ENCODE measurements at regions not wholly inside any gene's neighbourhood (a gene's known extent, or its start where the extent isn't known, plus 50 kb on each side); places are given as distances from the start of the nearest gene placed in this dataset.
A peak's percentile ranks its signal among the peaks of the same experiment; 100 is the strongest.

- H3K4me1 Mint-ChIP-seq: no peaks in the 10 kb centered on the region
- ATAC-seq (no peak), DNase-seq (no peak)
- POLR2A ChIA-PET: no interaction called here
- H3K27me3 Mint-ChIP-seq: peaks cover 13 to 32% (median 25%) of the 10 kb centered on the region in 5 donors
- no peak overlapping the region for H3K27ac Mint-ChIP-seq
- H3K4me3 Mint-ChIP-seq: no peak overlapping the region
- peaks cover 0 to 9% (median 0%) of the 10 kb centered on the region in 3 donors for H3K36me3 Mint-ChIP-seq
- H3K9me3 Mint-ChIP-seq: peaks cover 0 to 11% (median 4%) of the 10 kb centered on the region in 9 donors
Measured at GRCh38 chr22:27144321-27144720, 486.9 kb downstream of the MIAT start.

DNA sequence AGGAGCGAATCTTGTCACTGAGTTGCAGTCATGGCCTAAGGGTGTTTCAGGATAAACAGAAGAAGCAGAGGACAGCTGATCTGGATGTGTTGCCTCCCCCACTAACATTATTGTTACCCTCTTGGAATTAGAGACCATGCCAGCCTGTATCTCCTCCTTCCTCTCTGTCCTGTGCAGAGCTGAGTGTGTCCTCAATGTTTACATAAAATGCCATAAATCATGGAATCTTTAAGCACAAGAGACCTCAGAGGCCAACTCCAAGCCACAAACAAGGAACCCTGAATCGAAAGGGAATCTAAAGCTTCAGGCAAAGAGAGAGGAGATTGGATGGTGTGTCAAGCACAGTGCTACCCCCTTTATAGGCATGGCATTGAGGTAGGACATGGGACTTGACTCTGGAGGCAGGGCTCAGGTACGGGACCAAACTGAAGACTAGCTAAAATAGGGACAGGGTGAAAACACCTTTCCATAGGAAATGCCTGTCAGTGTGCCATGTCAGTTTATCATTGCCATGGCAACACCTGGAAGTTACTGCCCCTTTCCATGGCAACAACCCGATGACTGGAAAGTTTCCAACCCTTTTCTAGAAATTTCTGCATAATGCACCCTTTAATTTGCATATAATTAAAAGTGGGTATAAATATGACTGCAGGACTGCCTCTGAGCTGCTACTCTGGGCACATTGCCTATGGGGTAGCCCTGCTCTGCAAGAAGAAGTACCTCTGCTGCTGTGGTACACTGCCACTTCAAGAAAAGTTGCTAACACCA, 489.7 kb downstream of the MIAT start:
- Mint-ChIP-seq H3K9me3 (peaks cover 0 to 16% (median 4%) of the 10 kb centered on the region in 9 donors), H3K27ac (no peak overlapping the region), H3K4me1 (peaks cover 6 to 10% (median 8%) of the 10 kb centered on the region in 4 donors), H3K36me3 (peaks cover 0 to 10% (median 0%) of the 10 kb centered on the region in 3 donors), H3K4me3 (no peak overlapping the region), H3K27me3 (peaks cover 24 to 49% (median 45%) of the 10 kb centered on the region in 5 donors)
- DNase-seq: no peak
- no peak for ATAC-seq
- POLR2A ChIA-PET: no interaction called here

GRCh38 chr22:27148055-27148454, 490.7 kb downstream of the MIAT start:
- POLR2A ChIA-PET: no interaction called here
- no peak for DNase-seq
- ATAC-seq: no peak
- no peak overlapping the region for H3K4me3 Mint-ChIP-seq
- peaks cover 0 to 23% (median 9%) of the 10 kb centered on the region in 9 donors for H3K9me3 Mint-ChIP-seq
- H3K4me1 Mint-ChIP-seq: peaks cover 6 to 10% (median 8%) of the 10 kb centered on the region in 4 donors
- peaks cover 0 to 17% (median 0%) of the 10 kb centered on the region in 3 donors for H3K36me3 Mint-ChIP-seq
- H3K27me3 Mint-ChIP-seq: peaks cover 26 to 54% (median 50%) of the 10 kb centered on the region in 5 donors
- no peak overlapping the region for H3K27ac Mint-ChIP-seq

GRCh38 chr22:27148886-27149470, 491.6 kb downstream of the MIAT start:
- H3K4me1 Mint-ChIP-seq: peaks cover 6 to 10% (median 8%) of the 10 kb centered on the region in 4 donors
- ATAC-seq (no peak), DNase-seq (no peak)
- H3K27ac Mint-ChIP-seq: no peak overlapping the region
- no peak overlapping the region for H3K4me3 Mint-ChIP-seq
- peaks cover 30 to 58% (median 55%) of the 10 kb centered on the region in 5 donors for H3K27me3 Mint-ChIP-seq
- peaks cover 0 to 24% (median 0%) of the 10 kb centered on the region in 3 donors for H3K36me3 Mint-ChIP-seq
- H3K9me3 Mint-ChIP-seq: peaks cover 0 to 31% (median 11%) of the 10 kb centered on the region in 9 donors
- POLR2A ChIA-PET: no interaction called here

GRCh38 chr22:27149921-27150543, 492.6 kb downstream of the MIAT start:
- H3K4me1 Mint-ChIP-seq: peaks cover 6 to 10% (median 8%) of the 10 kb centered on the region in 4 donors
- no peak for ATAC-seq
- H3K27me3 Mint-ChIP-seq: peaks cover 27 to 56% (median 54%) of the 10 kb centered on the region in 5 donors
- H3K9me3 Mint-ChIP-seq: peaks cover 0 to 31% (median 11%) of the 10 kb centered on the region in 9 donors
- H3K4me3 Mint-ChIP-seq: peak overlapping the region in 3 of 10 donors; percentile 1 to 44 (median 32)
- DNase-seq: no peak
- H3K27ac Mint-ChIP-seq: no peak overlapping the region
- POLR2A ChIA-PET: no interaction called here
- H3K36me3 Mint-ChIP-seq: peaks cover 0 to 24% (median 0%) of the 10 kb centered on the region in 3 donors

DNA sequence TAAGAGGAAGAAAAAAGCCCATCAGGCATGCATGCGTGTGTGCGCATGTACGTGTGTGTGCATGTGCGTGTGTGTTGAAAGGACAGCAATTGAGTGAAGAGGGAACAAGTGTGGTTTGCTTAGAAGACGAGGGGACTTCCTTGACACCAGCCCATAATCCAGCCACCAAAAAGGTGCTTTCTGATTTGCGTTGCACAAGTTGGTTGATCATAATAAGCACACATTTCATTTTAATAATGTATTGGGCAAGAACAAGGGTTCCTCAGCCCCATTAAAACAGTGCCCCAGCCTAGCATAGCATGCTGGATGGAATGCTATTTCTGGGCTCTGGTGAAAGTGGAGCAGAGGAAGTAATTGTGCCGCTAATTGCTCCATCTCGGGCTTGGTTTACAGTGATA, 493.2 kb downstream of the MIAT start:
- H3K4me3 Mint-ChIP-seq: peak overlapping the region in 3 of 10 donors; percentile 1 to 44 (median 32)

DNA sequence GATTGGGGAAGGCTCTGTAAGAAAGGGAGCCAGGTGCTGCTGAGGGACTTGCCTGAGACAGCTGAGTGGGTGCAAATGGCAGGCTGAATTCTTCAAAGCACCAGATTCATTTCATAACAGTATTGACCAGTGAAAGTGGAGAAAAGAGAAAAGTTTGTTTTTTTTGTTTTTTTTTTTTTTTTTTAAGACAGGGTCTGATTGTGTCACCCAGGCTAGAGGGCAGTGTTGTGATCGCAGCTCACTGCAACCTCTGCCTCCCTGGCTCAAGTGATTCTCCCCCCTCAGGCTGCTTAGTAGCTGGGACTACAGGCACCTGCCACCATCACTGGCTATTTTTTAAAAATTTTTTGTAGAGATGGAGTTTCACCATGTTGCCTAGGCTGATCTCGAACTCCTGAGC, 494.0 kb downstream of the MIAT start:
- Mint-ChIP-seq H3K27ac (no peak overlapping the region), H3K9me3 (peaks cover 0 to 31% (median 11%) of the 10 kb centered on the region in 9 donors), H3K27me3 (peaks cover 27 to 62% (median 56%) of the 10 kb centered on the region in 5 donors), H3K4me1 (peaks cover 6 to 10% (median 8%) of the 10 kb centered on the region in 4 donors), H3K36me3 (peaks cover 0 to 24% (median 0%) of the 10 kb centered on the region in 3 donors), H3K4me3 (no peak overlapping the region)
- POLR2A ChIA-PET: no interaction called here
- DNase-seq (no peak), ATAC-seq (no peak)

More for the DNA sequence above, 493.2 kb downstream of the MIAT start:
- ATAC-seq: peak in 1 of 2 donors; percentile 33
- Mint-ChIP-seq H3K36me3 (peaks cover 0 to 24% (median 0%) of the 10 kb centered on the region in 3 donors), H3K27ac (no peak overlapping the region), H3K4me1 (peaks cover 6 to 10% (median 8%) of the 10 kb centered on the region in 4 donors), H3K9me3 (peaks cover 0 to 31% (median 11%) of the 10 kb centered on the region in 9 donors), H3K27me3 (peaks cover 27 to 56% (median 51%) of the 10 kb centered on the region in 5 donors)
- POLR2A ChIA-PET: no interaction called here
- peak in 1 of 10 donors; percentile 3 for DNase-seq

DNA sequence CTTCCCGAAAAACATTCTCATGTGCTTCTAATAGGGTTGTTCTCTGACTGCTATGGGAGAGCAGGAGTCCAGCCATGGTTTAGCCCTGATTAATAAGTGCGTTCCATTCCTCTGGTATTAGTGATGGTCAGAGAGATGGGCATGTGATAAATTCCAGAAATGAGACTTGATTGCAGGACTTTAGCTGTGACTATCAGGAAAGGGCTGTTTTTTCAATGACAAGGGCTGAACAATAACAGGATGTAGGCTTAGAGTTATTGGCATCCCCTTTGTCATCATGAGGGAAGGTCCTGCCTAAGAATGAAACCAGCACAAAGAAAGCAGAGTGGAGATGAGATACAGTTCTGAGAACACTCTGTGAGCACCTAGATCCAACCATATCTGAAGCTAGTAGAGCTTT, 494.6 kb downstream of the MIAT start:
- Mint-ChIP-seq H3K9me3 (peaks cover 0 to 31% (median 11%) of the 10 kb centered on the region in 9 donors), H3K4me3 (no peak overlapping the region), H3K36me3 (peaks cover 0 to 24% (median 0%) of the 10 kb centered on the region in 3 donors), H3K4me1 (peaks cover 6 to 10% (median 8%) of the 10 kb centered on the region in 4 donors), H3K27ac (no peak overlapping the region), H3K27me3 (peaks cover 30 to 68% (median 54%) of the 10 kb centered on the region in 5 donors)
- ATAC-seq (no peak), DNase-seq (no peak)
- POLR2A ChIA-PET: no interaction called here

GRCh38 chr22:27152883-27153282, 495.5 kb downstream of the MIAT start:
- H3K27me3 Mint-ChIP-seq: peaks cover 33 to 75% (median 56%) of the 10 kb centered on the region in 5 donors
- H3K36me3 Mint-ChIP-seq: peaks cover 0 to 24% (median 0%) of the 10 kb centered on the region in 3 donors
- DNase-seq (no peak), ATAC-seq (no peak)
- H3K27ac Mint-ChIP-seq: no peak overlapping the region
- POLR2A ChIA-PET: no interaction called here
- H3K4me3 Mint-ChIP-seq: no peak overlapping the region
- peaks cover 6 to 10% (median 8%) of the 10 kb centered on the region in 4 donors for H3K4me1 Mint-ChIP-seq
- peaks cover 0 to 31% (median 11%) of the 10 kb centered on the region in 9 donors for H3K9me3 Mint-ChIP-seq

DNA sequence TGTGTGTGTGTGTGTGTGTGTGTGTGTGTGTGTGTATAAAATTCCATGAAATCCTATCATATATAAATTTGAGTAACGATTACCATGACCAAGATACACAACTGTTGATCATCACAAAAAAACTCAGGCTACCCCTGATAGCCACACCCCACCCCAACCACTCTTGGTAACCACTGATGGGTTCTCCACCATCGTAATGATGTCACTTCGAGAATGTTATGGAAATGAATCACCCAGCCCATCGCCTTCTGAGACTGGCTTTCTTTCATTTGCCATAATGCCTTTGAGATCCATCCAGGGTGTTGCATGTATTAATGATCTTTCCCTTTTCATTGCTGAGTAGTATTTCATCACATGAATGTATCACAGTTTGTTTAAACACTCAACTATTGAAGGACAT, 496.0 kb downstream of the MIAT start:
- Mint-ChIP-seq H3K27me3 (peaks cover 31 to 70% (median 56%) of the 10 kb centered on the region in 5 donors), H3K27ac (no peak overlapping the region)

DNA sequence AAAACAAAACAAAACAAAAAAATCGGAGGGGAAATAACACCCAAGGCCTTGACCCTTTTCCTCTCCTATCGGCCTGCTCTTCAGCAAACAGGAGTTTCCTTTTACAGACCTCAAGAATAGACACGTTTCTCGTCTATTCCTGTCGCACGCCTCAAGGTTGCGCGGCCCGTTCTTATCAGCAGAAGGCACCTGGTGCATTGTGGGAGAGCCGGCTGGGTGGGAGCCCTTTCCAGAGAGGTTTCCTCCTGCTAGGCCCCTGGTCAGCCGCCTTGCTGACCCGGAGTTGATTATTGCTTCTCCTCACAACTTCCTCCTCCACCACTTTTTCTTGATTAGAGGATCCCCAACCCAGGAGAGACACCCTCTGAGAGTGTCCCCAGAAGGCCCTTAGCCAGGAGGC, 497.3 kb downstream of the MIAT start:
- no peak for ATAC-seq
- H3K4me3 Mint-ChIP-seq: no peak overlapping the region
- H3K4me1 Mint-ChIP-seq: peaks cover 6 to 10% (median 8%) of the 10 kb centered on the region in 4 donors
- H3K27me3 Mint-ChIP-seq: peaks cover 23 to 57% (median 48%) of the 10 kb centered on the region in 5 donors
- no peak overlapping the region for H3K27ac Mint-ChIP-seq
- H3K36me3 Mint-ChIP-seq: peaks cover 0 to 14% (median 0%) of the 10 kb centered on the region in 3 donors
- no peak for DNase-seq
- POLR2A ChIA-PET: no interaction called here
- H3K9me3 Mint-ChIP-seq: peaks cover 0 to 20% (median 8%) of the 10 kb centered on the region in 9 donors

More for the DNA sequence above, 496.0 kb downstream of the MIAT start:
- POLR2A ChIA-PET: no interaction called here
- no peak overlapping the region for H3K4me3 Mint-ChIP-seq
- peaks cover 0 to 29% (median 10%) of the 10 kb centered on the region in 9 donors for H3K9me3 Mint-ChIP-seq
- H3K4me1 Mint-ChIP-seq: peaks cover 6 to 10% (median 8%) of the 10 kb centered on the region in 4 donors
- ATAC-seq: no peak
- no peak for DNase-seq
- H3K36me3 Mint-ChIP-seq: peaks cover 0 to 24% (median 0%) of the 10 kb centered on the region in 3 donors

DNA sequence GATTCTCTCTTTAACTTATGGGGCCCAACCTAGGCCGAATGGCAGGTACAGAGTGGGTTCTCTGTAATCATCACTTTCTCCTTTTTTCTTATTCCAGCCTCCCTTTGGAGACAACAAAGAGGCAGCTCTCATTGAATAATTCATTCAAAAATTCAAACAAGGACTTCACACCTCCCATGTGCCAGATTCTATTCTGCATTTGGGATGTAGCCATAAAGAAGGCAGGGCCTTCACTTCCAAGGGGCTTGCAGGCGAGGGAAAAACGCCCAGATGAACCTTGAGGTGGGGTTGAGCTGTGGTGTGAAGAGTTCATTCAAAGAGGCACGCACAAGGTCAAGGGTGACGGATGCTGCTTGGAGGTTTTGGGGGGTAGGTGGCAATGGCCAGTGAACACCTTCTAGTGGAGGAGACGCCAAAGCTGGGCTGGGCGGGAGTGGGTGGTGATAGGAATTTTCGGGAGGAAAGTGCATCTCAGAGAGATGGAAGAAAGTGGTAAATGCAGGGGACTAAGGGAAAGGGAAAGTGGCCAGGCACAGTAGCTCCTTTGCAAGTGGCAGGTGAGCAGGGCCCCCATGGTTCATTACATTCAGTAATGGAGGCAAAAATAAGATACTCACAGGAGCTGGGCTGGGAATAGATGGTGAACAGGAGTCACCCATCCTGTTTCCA, 499.6 kb downstream of the MIAT start:
- ATAC-seq (no peak), DNase-seq (no peak)
- peaks cover 19 to 51% (median 41%) of the 10 kb centered on the region in 5 donors for H3K27me3 Mint-ChIP-seq
- no peak overlapping the region for H3K4me3 Mint-ChIP-seq
- POLR2A ChIA-PET: interaction anchor here (0.6 kb wide), 1 partner anchor 1906 kb away, joined by 5 read pairs; no protein-coding TSS in a partner anchor
- H3K4me1 Mint-ChIP-seq: no peaks in the 10 kb centered on the region
- H3K9me3 Mint-ChIP-seq: peaks cover 0 to 18% (median 7%) of the 10 kb centered on the region in 9 donors
- peaks cover 0 to 14% (median 0%) of the 10 kb centered on the region in 3 donors for H3K36me3 Mint-ChIP-seq
- no peak overlapping the region for H3K27ac Mint-ChIP-seq

Data from naive thymus-derived CD8-positive, alpha-beta T cell (primary cell).